ENCODE measurements at regions not wholly inside any gene's neighbourhood (a gene's known extent, or its start where the extent isn't known, plus 50 kb on each side); places are given as distances from the start of the nearest gene placed in this dataset.

DNA sequence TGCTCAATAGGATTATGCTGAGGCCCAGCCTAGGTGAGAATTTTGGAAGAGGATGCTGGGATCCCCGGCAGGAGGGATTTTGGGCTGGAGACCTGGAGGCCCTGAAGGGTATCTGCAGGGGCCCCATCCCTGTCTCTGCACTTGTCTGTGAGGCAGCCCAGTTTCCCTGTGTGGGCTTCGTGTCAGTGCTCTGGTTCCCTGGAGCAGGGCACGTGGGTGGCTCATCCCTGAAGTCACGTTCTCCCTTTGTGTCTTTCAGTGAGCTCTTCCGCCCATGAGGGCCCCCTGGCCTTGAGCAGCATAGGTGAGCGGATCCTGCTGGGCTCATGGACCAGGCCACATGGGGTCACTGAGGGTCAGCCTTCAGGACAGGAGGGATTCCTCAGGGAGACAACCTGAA lies 217.9 kb downstream of the SNRPN start:
- DNase-seq (ENCODE audit: low read depth in 1 of 2, low spot score in 2 of 2) (no peak), FAIRE-seq (no peak)
- Histone ChIP-seq H2BK5ac (ENCODE audit: low read depth, low read length) (no peak overlapping the region), H2AK5ac (ENCODE audit: low read depth, low read length) (no peak overlapping the region), H2BK120ac (replicated peaks; ENCODE audit: low read depth, low read length) (no peak overlapping the region), H3K23ac (ENCODE audit: insufficient read length) (no peak overlapping the region), H2AFZ (ENCODE audit: low read length) (no peak overlapping the region), H3K4me1 (replicated peaks in 1 of 4; ENCODE audit: control insufficient read depth in 3 of 4, insufficient read depth in 4 of 4, low read length in 3 of 4) (no peaks in the 10 kb centered on the region), H2BK20ac (ENCODE audit: low read length) (no peak overlapping the region), H4K91ac (replicated peaks; ENCODE audit: insufficient read length, low read length) (no peak overlapping the region), H3K4me2 (ENCODE audit: insufficient read depth in 1 of 2, low read depth in 2 of 2, low read length in 2 of 2) (no peak overlapping the region), H4K5ac (ENCODE audit: insufficient read length, low read depth, low read length) (no peak overlapping the region), H3K18ac (ENCODE audit: extremely low read depth, low read length) (no peak overlapping the region), H3K9ac (replicated peaks in 1 of 4; ENCODE audit: extremely low read depth in 1 of 4, low read depth in 3 of 4, low read length in 3 of 4) (no peak overlapping the region), H2BK15ac (ENCODE audit: low read length) (no peak overlapping the region), H3K27me3 (replicated peaks in 1 of 4; ENCODE audit: control insufficient read depth in 3 of 4, extremely low read depth in 1 of 4, insufficient read depth in 3 of 4, low read length in 3 of 4) (no peaks in the 10 kb centered on the region), H3K9me3 (ENCODE audit: insufficient read depth in 2 of 2, low read depth in 1 of 2, low read length in 1 of 2) (peaks cover 56 to 75% of the 10 kb centered on the region in 2 experiments), H3K79me2 (ENCODE audit: control insufficient read depth in 1 of 2, insufficient read depth in 2 of 2, low read length in 2 of 2) (no peaks in the 10 kb centered on the region), H3K36me3 (ENCODE audit: control insufficient read depth in 2 of 4, insufficient read depth in 4 of 4, low read length in 3 of 4) (no peaks in the 10 kb centered on the region), H3K79me1 (ENCODE audit: low read depth, low read length) (no peaks in the 10 kb centered on the region), H4K20me1 (replicated peaks in 1 of 2; ENCODE audit: control insufficient read depth in 1 of 2, insufficient read depth in 2 of 2, low read length in 2 of 2) (no peaks in the 10 kb centered on the region), H3K4me3 (ENCODE audit: extremely low read depth in 1 of 4, insufficient read depth in 2 of 4, low read depth in 3 of 4, low read length in 4 of 4) (no peak overlapping the region), H2BK12ac (ENCODE audit: low read depth, low read length) (no peak overlapping the region), H4K8ac (ENCODE audit: extremely low read depth, insufficient read depth, low read length) (no peak overlapping the region), H3K27ac (ENCODE audit: low read depth, low read length) (no peak overlapping the region), H3K4ac (replicated peaks; ENCODE audit: insufficient read length, low read depth, low read length) (no peak overlapping the region), H3K56ac (replicated peaks; ENCODE audit: insufficient read length, low read depth, low read length) (no peak overlapping the region), H3K14ac (ENCODE audit: insufficient read length) (no peak overlapping the region), H3K23me2 (ENCODE audit: low read depth, low read length) (no peaks in the 10 kb centered on the region)
- ChIA-PET POLR2A (ENCODE audit: partially characterized antibody) (interaction anchor here (0.6 kb wide), 1 partner anchor 35 kb away, joined by 3 read pairs; no protein-coding TSS in a partner anchor), CTCF (ENCODE audit: partially characterized antibody) (no interaction called here)
- TF ChIP-seq BRCA1 (IDR thresholded peaks at IDR 0.05; ENCODE audit: low read depth, low read length) (no peak), POU5F1 (IDR thresholded peaks at IDR 0.05; ENCODE audit: low read depth, low read length) (no peak)
- WGBS, 2 experiments (ENCODE audit: extremely low coverage in 1 of 2, insufficient coverage in 1 of 2, insufficient read length in 1 of 2, insufficient replicate concordance in 2 of 2, low coverage in 1 of 2, low lambda C conversion rate in 2 of 2, missing lambda C conversion rate in 1 of 2), result 81% methylated on average over 6 of the region's 6 CpGs; no CpG with 5 or more reads in 1 of the 2 experiments
